ENCODE measurements at regions not wholly inside any gene's neighbourhood (a gene's known extent, or its start where the extent isn't known, plus 50 kb on each side); places are given as distances from the start of the nearest gene placed in this dataset.

DNA sequence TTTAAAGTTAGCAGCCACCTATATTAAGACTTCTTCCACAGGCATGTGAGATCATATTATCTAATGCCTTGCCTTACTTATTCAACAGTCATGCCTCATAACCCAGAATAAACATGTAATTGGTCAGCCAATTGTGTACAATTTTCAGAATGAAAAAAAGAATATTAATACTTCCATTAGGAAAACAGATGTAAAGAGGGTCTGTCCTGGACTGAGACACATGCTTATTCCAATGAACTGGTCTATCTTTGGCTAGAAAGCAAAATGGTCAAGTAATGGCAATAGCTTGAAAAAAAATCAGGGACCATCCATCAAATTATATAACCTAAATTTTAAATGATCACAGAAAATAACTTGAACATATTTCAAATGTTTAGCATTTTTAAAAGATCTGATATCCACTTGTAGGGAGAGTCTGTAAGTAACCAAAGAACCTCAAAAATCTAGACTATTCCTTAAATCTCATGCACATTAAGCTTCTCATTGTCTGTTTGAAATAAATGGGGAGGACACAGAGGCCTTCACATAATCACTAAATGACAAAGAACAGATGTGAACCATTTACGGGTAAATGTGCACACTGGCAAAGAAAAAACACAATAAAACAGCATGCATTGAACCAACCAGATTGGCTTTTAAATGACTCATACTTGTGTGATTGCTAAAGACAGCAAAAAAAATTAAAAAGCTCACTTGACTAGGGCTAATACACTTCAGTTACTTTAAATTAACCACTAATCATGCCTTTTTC, 568.8 kb upstream of the PCDH15 start:
- H2BK5ac ChIP-seq (ENCODE audit: low read depth, low read length), result no peak overlapping the region
- H2AFZ ChIP-seq (ENCODE audit: low read length), result no peak overlapping the region
- H4K5ac ChIP-seq (ENCODE audit: insufficient read length, low read depth, low read length), result no peak overlapping the region
- no peak for FAIRE-seq
- H2BK12ac ChIP-seq (ENCODE audit: low read depth, low read length), result no peak overlapping the region
- H2BK120ac ChIP-seq (replicated peaks; ENCODE audit: low read depth, low read length), result no peak overlapping the region
- no peak overlapping the region for H2BK15ac ChIP-seq (ENCODE audit: low read length)
- H3K27ac ChIP-seq (ENCODE audit: low read depth, low read length), result no peak overlapping the region
- no peaks in the 10 kb centered on the region for H3K36me3 ChIP-seq (ENCODE audit: control insufficient read depth in 2 of 4, insufficient read depth in 4 of 4, low read length in 3 of 4)
- H3K23ac ChIP-seq (ENCODE audit: insufficient read length), result no peak overlapping the region
- H3K56ac ChIP-seq (replicated peaks; ENCODE audit: insufficient read length, low read depth, low read length), result no peak overlapping the region
- H3K79me1 ChIP-seq (ENCODE audit: low read depth, low read length), result no peaks in the 10 kb centered on the region
- 89% methylated on average over 1 of the region's 1 CpG; no CpG with 5 or more reads in 1 of the 2 experiments for WGBS, 2 experiments (ENCODE audit: extremely low coverage in 1 of 2, insufficient coverage in 1 of 2, insufficient read length in 1 of 2, insufficient replicate concordance in 2 of 2, low coverage in 1 of 2, low lambda C conversion rate in 2 of 2, missing lambda C conversion rate in 1 of 2)
- H3K4ac ChIP-seq (replicated peaks; ENCODE audit: insufficient read length, low read depth, low read length), result no peak overlapping the region
- ChIA-PET CTCF (ENCODE audit: partially characterized antibody) (interaction anchor here (0.6 kb wide), 1 partner anchor 149 kb away, joined by 3 read pairs; no protein-coding TSS in a partner anchor), POLR2A (ENCODE audit: partially characterized antibody) (no interaction called here)
- no peak for DNase-seq (ENCODE audit: low read depth in 1 of 2, low spot score in 2 of 2)
- H3K4me2 ChIP-seq (ENCODE audit: insufficient read depth in 1 of 2, low read depth in 2 of 2, low read length in 2 of 2), result no peak overlapping the region
- H4K8ac ChIP-seq (ENCODE audit: extremely low read depth, insufficient read depth, low read length), result no peak overlapping the region
- no peaks in the 10 kb centered on the region for H4K20me1 ChIP-seq (replicated peaks in 1 of 2; ENCODE audit: control insufficient read depth in 1 of 2, insufficient read depth in 2 of 2, low read length in 2 of 2)
- TF ChIP-seq GABPA (IDR thresholded peaks at IDR 0.05; ENCODE audit: borderline replicate concordance, insufficient read depth, low read length) (no peak), POLR2AphosphoS5 (IDR thresholded peaks at IDR 0.05; ENCODE audit: low read depth, low read length) (no peak), EZH2 (IDR thresholded peaks at IDR 0.05; ENCODE audit: low read depth, low read length, severe bottlenecking) (no peak), RAD21 (IDR thresholded peaks at IDR 0.05 in 1 of 2, conservative IDR thresholded peaks at IDR 0.05 in 1 of 2; ENCODE audit: low read depth in 2 of 2, low read length in 2 of 2) (no peak), BACH1 (IDR thresholded peaks at IDR 0.05; ENCODE audit: low read length) (no peak), RBBP5 (IDR thresholded peaks at IDR 0.05; ENCODE audit: borderline replicate concordance, low read depth, low read length) (no peak), SP2 (IDR thresholded peaks at IDR 0.05; ENCODE audit: low read length) (no peak)
- no peak overlapping the region for H3K18ac ChIP-seq (ENCODE audit: extremely low read depth, low read length)
- H2BK20ac ChIP-seq (ENCODE audit: low read length), result no peak overlapping the region
- no peaks in the 10 kb centered on the region for H3K79me2 ChIP-seq (ENCODE audit: control insufficient read depth in 1 of 2, insufficient read depth in 2 of 2, low read length in 2 of 2)
- peaks cover 0 to 4% of the 10 kb centered on the region in 2 experiments; a peak in 1 of 4 replicates for H3K9me3 ChIP-seq (ENCODE audit: insufficient read depth in 2 of 2, low read depth in 1 of 2, low read length in 1 of 2)
- no peak overlapping the region for H3K4me3 ChIP-seq (ENCODE audit: extremely low read depth in 1 of 4, insufficient read depth in 2 of 4, low read depth in 3 of 4, low read length in 4 of 4)
- H3K14ac ChIP-seq (ENCODE audit: insufficient read length), result no peak overlapping the region
- H2AK5ac ChIP-seq (ENCODE audit: low read depth, low read length), result no peak overlapping the region
- no peaks in the 10 kb centered on the region for H3K23me2 ChIP-seq (ENCODE audit: low read depth, low read length)
- no peak overlapping the region for H3K9ac ChIP-seq (replicated peaks in 1 of 4; ENCODE audit: extremely low read depth in 1 of 4, low read depth in 3 of 4, low read length in 3 of 4)
- H3K27me3 ChIP-seq (replicated peaks in 1 of 4; ENCODE audit: control insufficient read depth in 3 of 4, extremely low read depth in 1 of 4, insufficient read depth in 3 of 4, low read length in 3 of 4), result no peaks in the 10 kb centered on the region
- H4K91ac ChIP-seq (replicated peaks; ENCODE audit: insufficient read length, low read length), result no peak overlapping the region
- no peaks in the 10 kb centered on the region; a peak in 1 of 7 replicates for H3K4me1 ChIP-seq (replicated peaks in 1 of 4; ENCODE audit: control insufficient read depth in 3 of 4, insufficient read depth in 4 of 4, low read length in 3 of 4)

Measured in H1 (cell line).